Caco-2 (cell line): ENCODE measurements at regions not wholly inside any gene's neighbourhood (a gene's known extent, or its start where the extent isn't known, plus 50 kb on each side); places are given as distances from the start of the nearest gene placed in this dataset.

Experiments
- BruUV-seq: library from RNA; stranded (reverse); fragments of 400-500 nt; replicated peaks from 2 replicates; lab custom pipeline; 2021; lab: Mats Ljungman, UMichigan
- CTCF ChIA-PET: fragments of 300-600 bp; sonication (Branson Sonifier 250); formaldehyde crosslinking; loops from one replicate; lab custom pipeline; 2022; ENCODE audit warnings: antibody characterized with exemption; lab: Charles Lee
- POLR2A ChIA-PET: fragments of 300-600 bp; sonication (Branson Sonifier 250); formaldehyde crosslinking; loops from one replicate; lab custom pipeline; 2022; ENCODE audit warnings: antibody characterized with exemption; lab: Charles Lee
- DNase-seq, 2 experiments: peaks; one replicate each; pipeline versions ENCODE4 v3.0.0 to v3.0.0-alpha.2; 2020 to 2022
- H3K27me3 ChIP-seq: replicated peaks from 2 replicates; pipeline ENCODE4 v1.6.0; 2011; ENCODE audit warnings: low read length; ENCODE audit not compliant: control insufficient read depth, insufficient read depth
- H3K36me3 ChIP-seq: 2 replicates; pipeline ENCODE4 v1.5.1; 2011; ENCODE audit warnings: low read length; ENCODE audit not compliant: control insufficient read depth, insufficient read depth
- H3K4me1 ChIP-seq: fragments of 250-450 bp; sonication (Bioruptor Pico); 2 replicates; pipeline ENCODE4 v1.5.1; 2020; ENCODE audit warnings: mild to moderate bottlenecking
- H3K4me3 ChIP-seq: 2 replicates; pipeline ENCODE4 v1.5.1; 2011; ENCODE audit warnings: low read depth, mild to moderate bottlenecking, control low read depth, low read length
- H3K9me3 ChIP-seq: fragments of 250-450 bp; sonication (Bioruptor Pico); 2 replicates; pipeline ENCODE4 v1.5.1; 2020; ENCODE audit warnings: mild to moderate bottlenecking, moderate library complexity
- H3K27ac Mint-ChIP-seq: one replicate; pipeline ENCODE4 v1.8.0; 2022; ENCODE audit warnings: mixed read lengths; ENCODE audit not compliant: unreplicated experiment
- H3K27me3 Mint-ChIP-seq: one replicate; pipeline ENCODE4 v1.8.0; 2022; ENCODE audit warnings: mixed read lengths; ENCODE audit not compliant: insufficient read depth, unreplicated experiment
- H3K36me3 Mint-ChIP-seq: one replicate; pipeline ENCODE4 v1.8.0; 2022; ENCODE audit warnings: mild to moderate bottlenecking, mixed read lengths; ENCODE audit not compliant: insufficient read depth, unreplicated experiment
- H3K4me1 Mint-ChIP-seq: one replicate; pipeline ENCODE4 v1.8.0; 2022; ENCODE audit warnings: low read depth, mixed read lengths; ENCODE audit not compliant: unreplicated experiment
- H3K4me3 Mint-ChIP-seq: one replicate; pipeline ENCODE4 v1.8.0; 2022; ENCODE audit warnings: mild to moderate bottlenecking, moderate library complexity, mixed read lengths; ENCODE audit not compliant: unreplicated experiment
- H3K9me3 Mint-ChIP-seq: one replicate; pipeline ENCODE4 v1.8.0; 2022; ENCODE audit warnings: mixed read lengths; ENCODE audit not compliant: unreplicated experiment
- intact Hi-C: fragments of 100-400 bp; cut with micrococcal nuclease; formaldehyde crosslinking; loops from one replicate; pipeline ENCODE4 v1.10.0; 2022; ENCODE audit not compliant: unreplicated experiment
- TF ChIP-seq, protein P1 (sequence below), 2 experiments: fragments of 200-600 bp in 1 of 2; IDR thresholded peaks; 1 replicate in 1 of 2; 2 replicates in 1 of 2; pipeline versions ENCODE4 v1.5.1 to v1.8.0; 2011 to 2022; ENCODE audit warnings: antibody characterized with exemption in 1 of 2, control low read depth in 1 of 2, inconsistent platforms in 1 of 2, low read depth in 1 of 2, low read length in 1 of 2, mild to moderate bottlenecking in 1 of 2, moderate library complexity in 1 of 2; ENCODE audit not compliant: insufficient read depth in 1 of 2, severe bottlenecking in 1 of 2, unreplicated experiment in 1 of 2

DNA sequence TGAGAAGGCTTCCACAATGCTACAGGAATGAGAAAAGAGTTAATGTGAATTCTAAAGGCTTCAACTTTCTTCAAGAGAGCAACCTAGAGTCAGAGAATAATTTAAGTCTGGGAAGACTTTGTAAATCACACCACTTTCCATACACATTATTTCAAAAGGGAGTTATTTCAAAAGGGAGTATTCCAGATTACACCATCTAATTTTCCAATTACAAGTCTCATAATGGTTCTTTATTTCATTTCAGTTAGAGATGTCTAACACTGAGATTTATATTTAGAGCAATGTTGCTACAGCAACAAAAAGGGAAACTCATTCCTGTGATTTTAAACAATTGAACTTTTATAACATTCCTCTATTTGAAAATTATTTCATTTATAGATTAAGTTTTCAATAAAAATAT, 98.8 kb upstream of the DST start:
- BruUV-seq = no TSS peak
- Histone ChIP-seq H3K4me3 (no peak overlapping the region), H3K27me3 (no peaks in the 10 kb centered on the region), H3K36me3 (no peaks in the 10 kb centered on the region), H3K9me3 (no peaks in the 10 kb centered on the region), H3K4me1 (peaks cover 45% of the 10 kb centered on the region)
- Mint-ChIP-seq H3K4me1 (peaks cover 40% of the 10 kb centered on the region), H3K9me3 (no peaks in the 10 kb centered on the region), H3K27ac (no peak overlapping the region), H3K36me3 (no peaks in the 10 kb centered on the region), H3K4me3 (no peak overlapping the region), H3K27me3 (no peaks in the 10 kb centered on the region)
- intact Hi-C loops = no loop called here
- ChIA-PET POLR2A (no interaction called here), CTCF (no interaction called here)
- no peak for DNase-seq
- TF ChIP-seq, protein P1, sequence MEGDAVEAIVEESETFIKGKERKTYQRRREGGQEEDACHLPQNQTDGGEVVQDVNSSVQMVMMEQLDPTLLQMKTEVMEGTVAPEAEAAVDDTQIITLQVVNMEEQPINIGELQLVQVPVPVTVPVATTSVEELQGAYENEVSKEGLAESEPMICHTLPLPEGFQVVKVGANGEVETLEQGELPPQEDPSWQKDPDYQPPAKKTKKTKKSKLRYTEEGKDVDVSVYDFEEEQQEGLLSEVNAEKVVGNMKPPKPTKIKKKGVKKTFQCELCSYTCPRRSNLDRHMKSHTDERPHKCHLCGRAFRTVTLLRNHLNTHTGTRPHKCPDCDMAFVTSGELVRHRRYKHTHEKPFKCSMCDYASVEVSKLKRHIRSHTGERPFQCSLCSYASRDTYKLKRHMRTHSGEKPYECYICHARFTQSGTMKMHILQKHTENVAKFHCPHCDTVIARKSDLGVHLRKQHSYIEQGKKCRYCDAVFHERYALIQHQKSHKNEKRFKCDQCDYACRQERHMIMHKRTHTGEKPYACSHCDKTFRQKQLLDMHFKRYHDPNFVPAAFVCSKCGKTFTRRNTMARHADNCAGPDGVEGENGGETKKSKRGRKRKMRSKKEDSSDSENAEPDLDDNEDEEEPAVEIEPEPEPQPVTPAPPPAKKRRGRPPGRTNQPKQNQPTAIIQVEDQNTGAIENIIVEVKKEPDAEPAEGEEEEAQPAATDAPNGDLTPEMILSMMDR (IDR thresholded peaks at IDR 0.05; ENCODE audit: insufficient read depth in 1 of 2, low read depth in 1 of 2, low read length in 1 of 2, severe bottlenecking in 1 of 2, unreplicated experiment in 1 of 2) = no peak

DNA sequence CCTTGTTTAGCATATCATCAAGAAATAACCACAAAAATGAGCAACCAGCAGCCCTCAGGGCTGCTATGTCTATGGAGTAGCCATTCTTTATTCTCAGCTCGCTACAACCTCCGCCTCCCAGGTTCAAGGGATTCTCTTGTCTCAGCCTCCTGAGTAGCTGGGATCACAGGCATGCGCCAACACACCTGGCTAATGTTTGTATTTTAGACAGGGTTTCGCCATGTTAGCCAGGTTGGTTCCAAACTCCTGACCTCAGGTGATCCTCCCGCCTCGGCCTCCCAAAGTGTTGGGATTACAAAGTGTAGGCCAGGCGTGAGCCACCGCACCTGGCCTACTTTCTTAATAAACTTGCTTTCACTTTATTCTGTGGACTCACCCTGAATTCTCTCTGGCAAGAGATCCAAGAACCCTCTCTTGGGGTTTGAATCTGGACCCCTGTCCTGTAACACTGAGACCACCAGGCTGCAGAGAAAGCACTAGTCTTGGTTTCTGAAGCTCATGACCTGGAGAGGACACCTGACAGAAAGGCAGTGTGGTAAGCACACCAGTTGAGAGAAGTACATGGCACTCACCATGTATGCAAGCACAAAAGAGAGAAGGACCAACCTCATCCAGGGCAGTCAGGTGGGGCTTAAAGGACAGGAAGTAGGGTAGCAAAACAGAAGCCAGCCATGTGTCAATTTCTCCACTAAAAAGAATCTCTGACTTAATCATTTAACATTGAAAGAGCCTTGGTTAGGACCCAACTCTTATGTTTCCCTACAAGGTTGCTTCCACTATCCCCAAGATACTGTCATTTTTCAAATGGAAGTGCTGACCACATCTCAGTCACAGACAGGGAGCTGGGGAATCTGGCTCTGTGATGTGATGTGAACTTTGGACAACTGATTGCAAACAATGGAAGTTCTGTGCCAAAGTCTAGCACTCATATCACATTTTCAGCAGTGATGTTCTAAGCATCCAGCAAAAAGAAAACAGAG, 97.4 kb upstream of the DST start:
- no TSS peak for BruUV-seq
- no peak overlapping the region for H3K4me3 ChIP-seq
- no peaks in the 10 kb centered on the region for H3K27me3 ChIP-seq
- intact Hi-C loops = no loop called here
- peaks cover 41% of the 10 kb centered on the region for H3K4me1 ChIP-seq
- Mint-ChIP-seq H3K36me3 (no peaks in the 10 kb centered on the region), H3K9me3 (no peaks in the 10 kb centered on the region), H3K4me3 (no peak overlapping the region), H3K27me3 (no peaks in the 10 kb centered on the region), H3K4me1 (peaks cover 43% of the 10 kb centered on the region), H3K27ac (peak overlapping the region; percentile 58)
- no peaks in the 10 kb centered on the region for H3K9me3 ChIP-seq
- TF ChIP-seq, protein P1 (IDR thresholded peaks at IDR 0.05; ENCODE audit: insufficient read depth in 1 of 2, low read depth in 1 of 2, low read length in 1 of 2, severe bottlenecking in 1 of 2, unreplicated experiment in 1 of 2) = no peak
- H3K36me3 ChIP-seq = no peaks in the 10 kb centered on the region
- ChIA-PET POLR2A (interaction anchor here (0.6 kb wide), 2 partner anchors 26 to 198 kb away, joined by 3 to 8 read pairs; no protein-coding TSS in a partner anchor), CTCF (interaction anchor here (1.0 kb wide), 1 partner anchor 111 kb away, joined by 3 read pairs; no protein-coding TSS in a partner anchor)
- peak in 1 of 2 experiments; percentile 46 for DNase-seq

DNA sequence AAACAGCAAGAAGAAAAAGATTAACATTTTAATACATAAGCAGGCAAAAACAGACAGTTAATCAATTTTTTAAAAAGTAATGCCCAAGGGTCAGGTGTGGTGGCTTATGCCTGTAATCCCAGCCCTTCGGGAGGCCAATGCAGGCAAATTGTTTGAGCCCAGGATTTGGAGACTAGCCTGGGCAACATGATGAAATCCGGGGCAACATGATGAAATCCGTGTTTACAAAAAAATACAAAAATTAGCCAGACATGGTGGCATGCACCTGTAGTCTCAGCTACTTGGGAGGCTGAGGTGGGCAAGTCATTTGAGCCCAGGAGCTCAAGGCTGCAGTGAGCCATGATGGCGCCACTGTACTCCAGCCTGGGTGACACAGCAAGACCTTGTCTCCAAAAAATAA, 94.1 kb upstream of the DST start:
- TF ChIP-seq, protein P1 (IDR thresholded peaks at IDR 0.05; ENCODE audit: insufficient read depth in 1 of 2, low read depth in 1 of 2, low read length in 1 of 2, severe bottlenecking in 1 of 2, unreplicated experiment in 1 of 2) = no peak
- Histone ChIP-seq H3K27me3 (no peaks in the 10 kb centered on the region), H3K4me1 (peaks cover 30% of the 10 kb centered on the region), H3K9me3 (no peaks in the 10 kb centered on the region), H3K36me3 (no peaks in the 10 kb centered on the region), H3K4me3 (no peak overlapping the region)
- BruUV-seq = no TSS peak
- CTCF ChIA-PET = no interaction called here
- Mint-ChIP-seq H3K4me3 (no peak overlapping the region), H3K27ac (no peak overlapping the region), H3K27me3 (no peaks in the 10 kb centered on the region), H3K4me1 (peaks cover 30% of the 10 kb centered on the region), H3K36me3 (peaks cover 5% of the 10 kb centered on the region), H3K9me3 (no peaks in the 10 kb centered on the region)
- intact Hi-C loops = no loop called here
- POLR2A ChIA-PET = no interaction called here
- DNase-seq = no peak
